SK-N-SH (cell line): ENCODE measurements at regions not wholly inside any gene's neighbourhood (a gene's known extent, or its start where the extent isn't known, plus 50 kb on each side); places are given as distances from the start of the nearest gene placed in this dataset.

ENCODE experiments used
- CTCF ChIA-PET: fragments of 300-600, 350-600 bp; formaldehyde crosslinking; extraction: SDS; loops from one replicate; lab custom pipeline; 2021; lab: Yijun Ruan, JAX
- POLR2A ChIA-PET: fragments of 350-600 bp; sonication (Branson Sonifier 250); formaldehyde crosslinking; extraction: SDS; loops from one replicate; lab custom pipeline; 2020; ENCODE audit warnings: antibody characterized with exemption, inconsistent platforms; lab: Yijun Ruan, JAX
- DNase-seq: peaks from one replicate; pipeline ENCODE4 v3.0.0; 2012
- H2AFZ ChIP-seq: fragments of 200-600 bp; sonication (generic); 2 replicates; pipeline ENCODE4 v1.8.1; 2016; ENCODE audit warnings: antibody characterized with exemption, mild to moderate bottlenecking, low read depth
- H3F3A ChIP-seq: fragments of 200-600 bp; sonication (generic); replicated peaks from 2 replicates; pipeline ENCODE3; 2016; ENCODE audit warnings: antibody characterized with exemption, mild to moderate bottlenecking; ENCODE audit not compliant: insufficient read depth
- H3K27ac ChIP-seq, 2 experiments: fragments of 200-500 bp in 1 of 2; fragments of 200-600 bp in 1 of 2; sonication (Bioruptor generic) in 1 of 2; sonication (generic), shearing (Covaris generic) in 1 of 2; 2 replicates each; pipeline versions ENCODE4 v1.5.1 to v1.6.1; 2014 to 2016; ENCODE audit warnings: low read depth in 2 of 2, inconsistent platforms in 1 of 2, low read length in 1 of 2, mild to moderate bottlenecking in 1 of 2, mixed read lengths in 1 of 2
- H3K27me3 ChIP-seq: fragments of 200-600 bp; sonication (generic), shearing (Covaris generic); 2 replicates; pipeline ENCODE4 v1.6.1; 2016; ENCODE audit warnings: mixed run types; ENCODE audit not compliant: insufficient read depth
- H3K36me3 ChIP-seq, 2 experiments: fragments of 200-500 bp in 1 of 2; fragments of 200-600 bp in 1 of 2; sonication (Bioruptor generic) in 1 of 2; sonication (generic) in 1 of 2; replicated peaks in 1 of 2; 2 replicates each; pipeline versions ENCODE3 to v1.5.1; 2014 to 2016; ENCODE audit warnings: low read length in 1 of 2, mild to moderate bottlenecking in 1 of 2; ENCODE audit not compliant: insufficient read depth in 2 of 2, control insufficient read depth in 1 of 2
- H3K4me1 ChIP-seq, 2 experiments: fragments of 200-500 bp in 1 of 2; fragments of 200-600 bp in 1 of 2; sonication (Bioruptor generic) in 1 of 2; sonication (generic), shearing (Covaris generic) in 1 of 2; 2 replicates each; pipeline versions ENCODE4 v1.5.1 to v1.6.1; 2014 to 2016; ENCODE audit warnings: low read depth in 1 of 2, low read length in 1 of 2, mixed run types in 1 of 2; ENCODE audit not compliant: insufficient read depth in 2 of 2, control insufficient read depth in 1 of 2
- H3K4me2 ChIP-seq: fragments of 200-600 bp; sonication (generic), shearing (Covaris generic); 2 replicates; pipeline ENCODE4 v1.6.1; 2017; ENCODE audit warnings: mixed run types
- H3K4me3 ChIP-seq, 2 experiments: fragments of 200-500 bp in 1 of 2; fragments of 200-600 bp in 1 of 2; sonication (Bioruptor generic) in 1 of 2; sonication (generic), shearing (Covaris generic) in 1 of 2; 2 replicates each; pipeline versions ENCODE4 v1.5.1 to v1.8.1; 2014 to 2016; ENCODE audit warnings: low read depth in 2 of 2, inconsistent platforms in 1 of 2, low read length in 1 of 2, mild to moderate bottlenecking in 1 of 2, mixed read lengths in 1 of 2, moderate library complexity in 1 of 2
- H3K79me2 ChIP-seq: fragments of 200-600 bp; sonication (generic); 2 replicates; pipeline ENCODE4 v1.8.1; 2017; ENCODE audit warnings: mild to moderate bottlenecking; ENCODE audit not compliant: insufficient read depth
- H3K9ac ChIP-seq: fragments of 200-600 bp; sonication (generic); 2 replicates; pipeline ENCODE4 v1.6.1; 2017; ENCODE audit warnings: mixed run types
- H3K9me2 ChIP-seq: fragments of 200-600 bp; sonication (generic); 2 replicates; pipeline ENCODE4 v1.6.1; 2017; ENCODE audit warnings: mixed run types
- H3K9me3 ChIP-seq: fragments of 200-600 bp; sonication (generic); 2 replicates; pipeline ENCODE4 v1.6.1; 2017; ENCODE audit warnings: mixed run types, mild to moderate bottlenecking, moderate library complexity
- H4K20me1 ChIP-seq: fragments of 200-600 bp; sonication (generic); 2 replicates; pipeline ENCODE4 v1.6.1; 2017; ENCODE audit warnings: mild to moderate bottlenecking, mixed run types; ENCODE audit not compliant: insufficient read depth
- CHD2 ChIP-seq: fragments of 150-350 bp; IDR thresholded peaks from 2 replicates; pipeline ENCODE4 v1.6.1; 2018; ENCODE audit warnings: low read length; ENCODE audit not compliant: partially characterized antibody
- ELF1 ChIP-seq: IDR thresholded peaks from 2 replicates; pipeline ENCODE4 v1.4.0; 2012
- GABPA ChIP-seq: IDR thresholded peaks from 2 replicates; pipeline ENCODE4 v1.4.0; 2012; ENCODE audit warnings: low read depth, mild to moderate bottlenecking
- JUND ChIP-seq: IDR thresholded peaks from 2 replicates; pipeline ENCODE4 v1.4.0; 2012
- MXI1 ChIP-seq: IDR thresholded peaks from 2 replicates; pipeline ENCODE4 v1.6.1; 2012; ENCODE audit warnings: mild to moderate bottlenecking, low read depth, low read length, improper control_type of control experiment
- POLR2AphosphoS5 ChIP-seq: IDR thresholded peaks from 2 replicates; pipeline ENCODE4 v1.6.1; 2012; ENCODE audit warnings: low read depth, low read length
- RAD21 ChIP-seq: IDR thresholded peaks from 2 replicates; pipeline ENCODE4 v1.6.1; 2012; ENCODE audit warnings: mild to moderate bottlenecking, low read length
- RCOR1 ChIP-seq: fragments of 150-350 bp; IDR thresholded peaks from 2 replicates; pipeline ENCODE4 v1.6.1; 2017; ENCODE audit warnings: antibody characterized with exemption, low read length
- RFX5 ChIP-seq: IDR thresholded peaks from 2 replicates; pipeline ENCODE4 v1.6.1; 2012; ENCODE audit warnings: mild to moderate bottlenecking, improper control_type of control experiment, low read length
- RXRA ChIP-seq: IDR thresholded peaks from 2 replicates; pipeline ENCODE4 v1.4.0; 2012; ENCODE audit warnings: low read depth, mild to moderate bottlenecking, borderline replicate concordance
- SIN3A ChIP-seq: IDR thresholded peaks from 2 replicates; pipeline ENCODE4 v1.6.1; 2012; ENCODE audit warnings: low read depth, mild to moderate bottlenecking, low read length, moderate library complexity, borderline replicate concordance
- TCF12 ChIP-seq: IDR thresholded peaks from 2 replicates; pipeline ENCODE4 v1.4.0; 2012
- TEAD4 ChIP-seq: IDR thresholded peaks from 2 replicates; pipeline ENCODE4 v1.4.0; 2012; ENCODE audit warnings: mild to moderate bottlenecking, borderline replicate concordance; ENCODE audit not compliant: insufficient read depth
- WGBS: methylation state at CpG from one replicate; pipeline ENCODE4 v1.1.6; 2017; ENCODE audit warnings: low lambda C conversion rate; 5-methylcytosine and 5-hydroxymethylcytosine counted together
- TF ChIP-seq, protein P1 (sequence below): fragments of 150-350 bp; IDR thresholded peaks from 2 replicates; pipeline ENCODE4 v1.6.1; 2017; ENCODE audit warnings: antibody characterized with exemption, low read length, low read depth, borderline replicate concordance
- TF ChIP-seq, protein P2 (sequence below): IDR thresholded peaks from 2 replicates; pipeline ENCODE4 v1.4.0; 2012; ENCODE audit warnings: low read depth, borderline replicate concordance
- TF ChIP-seq, protein P3 (sequence below): IDR thresholded peaks from 2 replicates; pipeline ENCODE4 v1.4.0; 2012; ENCODE audit warnings: low read depth, borderline replicate concordance
- TF ChIP-seq, protein P4 (sequence below): IDR thresholded peaks from 2 replicates; pipeline ENCODE4 v1.4.0; 2012; ENCODE audit warnings: low read depth

DNA sequence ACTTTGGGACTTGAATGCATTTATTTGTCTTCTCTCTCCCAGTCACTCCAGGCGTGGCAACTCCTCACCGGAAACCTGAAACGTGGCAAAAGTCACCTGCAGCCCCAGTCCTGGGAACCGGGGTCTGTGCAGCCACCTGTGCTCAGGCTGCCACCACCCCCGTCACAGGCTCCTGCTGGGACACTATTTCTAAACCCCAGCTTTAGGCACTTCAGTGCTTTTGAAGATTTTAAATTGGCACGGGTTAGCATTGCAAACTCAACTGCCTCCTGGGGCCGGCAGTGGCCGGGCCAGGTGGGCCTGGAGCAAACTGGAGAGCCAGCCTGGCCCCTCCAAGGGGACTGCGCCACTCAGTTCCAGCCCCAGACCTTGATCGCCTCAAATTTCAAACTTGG lies 146.7 kb upstream of the IQSEC1 start:
- CTCF ChIA-PET: interaction anchor here (0.8 to 1.6 kb wide), 2 partner anchors 46 to 128 kb away, joined by 3 read pairs; no protein-coding TSS in a partner anchor
- no peaks in the 10 kb centered on the region for H3F3A ChIP-seq

DNA sequence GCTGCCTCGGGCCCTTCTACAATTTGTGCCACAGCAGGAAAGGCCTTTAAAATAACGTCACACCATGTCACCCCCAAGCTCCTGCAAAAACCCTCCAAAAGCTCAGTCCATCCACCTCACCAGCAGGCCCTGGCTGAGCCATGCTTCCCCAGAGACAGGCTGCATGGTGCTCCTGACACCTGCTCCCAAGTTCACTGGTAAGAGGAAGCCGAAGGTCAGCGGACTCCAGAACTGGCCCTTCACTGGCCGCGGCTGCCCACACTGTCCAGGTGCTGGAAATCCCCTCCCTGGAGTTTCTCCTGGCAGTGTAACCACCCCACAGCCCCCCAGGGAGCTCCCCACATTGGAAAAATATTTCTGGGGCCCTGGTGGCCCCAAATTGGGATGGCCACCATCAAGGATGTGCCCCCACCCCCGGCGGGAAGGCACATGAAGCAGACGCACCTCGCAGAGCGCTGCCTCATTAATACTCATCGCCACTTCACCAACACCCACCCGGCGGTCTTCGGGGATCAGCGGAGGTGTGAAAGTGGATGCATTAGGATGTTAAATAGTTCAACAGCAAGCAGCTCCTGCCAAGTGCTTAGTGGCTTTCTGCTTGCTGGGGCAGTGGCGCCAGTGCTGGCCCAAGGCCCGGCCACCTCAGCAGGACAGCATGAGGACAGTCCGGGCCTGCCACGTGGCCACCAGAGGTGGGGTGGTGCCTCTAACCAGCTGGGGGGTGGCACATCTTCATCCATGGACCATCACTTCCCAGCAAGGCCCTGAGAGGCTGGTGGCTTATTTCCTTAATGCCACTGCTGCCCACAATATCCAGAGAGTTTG lies 146.1 kb upstream of the IQSEC1 start:
- DNase-seq: no peak
- CTCF ChIA-PET: interaction anchor here (0.8 kb wide), 1 partner anchor 45 kb away, joined by 3 read pairs; no protein-coding TSS in a partner anchor
- H3K9me3 ChIP-seq: no peaks in the 10 kb centered on the region
- H2AFZ ChIP-seq: no peak overlapping the region
- 89% methylated on average over 5 of the region's 20 CpGs for WGBS
- H3K9ac ChIP-seq: no peak overlapping the region
- no peaks in the 10 kb centered on the region for H3F3A ChIP-seq
- H3K36me3 ChIP-seq: no peaks in the 10 kb centered on the region
- H3K27me3 ChIP-seq: no peaks in the 10 kb centered on the region
- H3K4me1 ChIP-seq: peaks cover 0 to 5% of the 10 kb centered on the region in 2 experiments; a peak in 1 of 4 replicates
- POLR2A ChIA-PET: no interaction called here
- no peak for TF ChIP-seq SIN3A
- no peak for TF ChIP-seq CHD2
- TF ChIP-seq TCF12: no peak
- TF ChIP-seq, protein P1, sequence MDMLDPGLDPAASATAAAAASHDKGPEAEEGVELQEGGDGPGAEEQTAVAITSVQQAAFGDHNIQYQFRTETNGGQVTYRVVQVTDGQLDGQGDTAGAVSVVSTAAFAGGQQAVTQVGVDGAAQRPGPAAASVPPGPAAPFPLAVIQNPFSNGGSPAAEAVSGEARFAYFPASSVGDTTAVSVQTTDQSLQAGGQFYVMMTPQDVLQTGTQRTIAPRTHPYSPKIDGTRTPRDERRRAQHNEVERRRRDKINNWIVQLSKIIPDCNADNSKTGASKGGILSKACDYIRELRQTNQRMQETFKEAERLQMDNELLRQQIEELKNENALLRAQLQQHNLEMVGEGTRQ: no peak
- TF ChIP-seq MXI1: no peak
- H3K27ac ChIP-seq: no peak overlapping the region
- no peaks in the 10 kb centered on the region for H3K79me2 ChIP-seq
- no peaks in the 10 kb centered on the region for H4K20me1 ChIP-seq
- no peak overlapping the region for H3K4me3 ChIP-seq
- no peaks in the 10 kb centered on the region for H3K9me2 ChIP-seq
- no peak overlapping the region for H3K4me2 ChIP-seq

More for the DNA sequence above, 146.7 kb upstream of the IQSEC1 start:
- no peaks in the 10 kb centered on the region for H3K9me2 ChIP-seq
- no peak overlapping the region for H3K9ac ChIP-seq
- no peak overlapping the region for H3K27ac ChIP-seq
- no peaks in the 10 kb centered on the region for H4K20me1 ChIP-seq
- no peaks in the 10 kb centered on the region for H3K36me3 ChIP-seq
- 67% methylated on average over 7 of the region's 10 CpGs for WGBS
- no peak overlapping the region for H3K4me3 ChIP-seq
- no peak overlapping the region for H2AFZ ChIP-seq
- H3K4me1 ChIP-seq: peaks cover 0 to 5% of the 10 kb centered on the region in 2 experiments; a peak in 1 of 4 replicates
- no peak for TF ChIP-seq POLR2AphosphoS5
- no peak for TF ChIP-seq GABPA
- TF ChIP-seq RFX5: no peak
- H3K4me2 ChIP-seq: no peak overlapping the region
- POLR2A ChIA-PET: no interaction called here
- H3K27me3 ChIP-seq: no peaks in the 10 kb centered on the region
- no peaks in the 10 kb centered on the region for H3K9me3 ChIP-seq
- DNase-seq: no peak
- no peaks in the 10 kb centered on the region for H3K79me2 ChIP-seq

DNA sequence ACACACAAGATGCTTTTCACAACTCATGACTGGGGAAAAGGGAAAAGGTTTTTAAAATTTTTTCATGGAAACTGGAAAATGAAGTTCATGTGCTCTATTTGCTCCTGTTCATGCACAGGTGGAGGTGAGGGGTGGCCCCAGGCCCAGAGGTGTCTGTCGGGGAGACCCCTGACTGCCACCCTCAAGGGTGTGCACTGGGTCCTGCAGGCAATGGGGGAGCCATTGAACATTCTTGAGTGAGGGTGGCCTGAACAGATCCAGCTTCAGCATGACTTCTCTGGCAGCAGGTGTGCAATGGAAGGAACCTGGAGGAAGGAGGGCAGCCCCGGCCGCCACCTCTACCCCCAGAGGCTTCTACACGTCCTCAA lies 145.3 kb upstream of the IQSEC1 start:
- no peak overlapping the region for H3K4me2 ChIP-seq
- H3K4me1 ChIP-seq: peaks cover 0 to 5% of the 10 kb centered on the region in 2 experiments; a peak in 1 of 4 replicates
- 81% methylated on average over 4 of the region's 4 CpGs for WGBS
- H3K9me3 ChIP-seq: no peaks in the 10 kb centered on the region
- H3K27ac ChIP-seq: no peak overlapping the region
- ChIA-PET CTCF (no interaction called here), POLR2A (no interaction called here)
- no peaks in the 10 kb centered on the region for H3K9me2 ChIP-seq
- no peak overlapping the region for H3K4me3 ChIP-seq
- H3F3A ChIP-seq: no peaks in the 10 kb centered on the region
- no peak for DNase-seq
- no peak overlapping the region for H2AFZ ChIP-seq
- no peaks in the 10 kb centered on the region for H4K20me1 ChIP-seq
- H3K36me3 ChIP-seq: no peaks in the 10 kb centered on the region
- no peaks in the 10 kb centered on the region for H3K27me3 ChIP-seq
- no peak overlapping the region for H3K9ac ChIP-seq
- no peaks in the 10 kb centered on the region for H3K79me2 ChIP-seq
- TF ChIP-seq GABPA (no peak), RXRA (no peak), ELF1 (no peak), POLR2AphosphoS5 (no peak), TEAD4 (no peak), RAD21 (no peak), JUND (no peak), RCOR1 (no peak), SIN3A (no peak)
- TF ChIP-seq, protein P2, sequence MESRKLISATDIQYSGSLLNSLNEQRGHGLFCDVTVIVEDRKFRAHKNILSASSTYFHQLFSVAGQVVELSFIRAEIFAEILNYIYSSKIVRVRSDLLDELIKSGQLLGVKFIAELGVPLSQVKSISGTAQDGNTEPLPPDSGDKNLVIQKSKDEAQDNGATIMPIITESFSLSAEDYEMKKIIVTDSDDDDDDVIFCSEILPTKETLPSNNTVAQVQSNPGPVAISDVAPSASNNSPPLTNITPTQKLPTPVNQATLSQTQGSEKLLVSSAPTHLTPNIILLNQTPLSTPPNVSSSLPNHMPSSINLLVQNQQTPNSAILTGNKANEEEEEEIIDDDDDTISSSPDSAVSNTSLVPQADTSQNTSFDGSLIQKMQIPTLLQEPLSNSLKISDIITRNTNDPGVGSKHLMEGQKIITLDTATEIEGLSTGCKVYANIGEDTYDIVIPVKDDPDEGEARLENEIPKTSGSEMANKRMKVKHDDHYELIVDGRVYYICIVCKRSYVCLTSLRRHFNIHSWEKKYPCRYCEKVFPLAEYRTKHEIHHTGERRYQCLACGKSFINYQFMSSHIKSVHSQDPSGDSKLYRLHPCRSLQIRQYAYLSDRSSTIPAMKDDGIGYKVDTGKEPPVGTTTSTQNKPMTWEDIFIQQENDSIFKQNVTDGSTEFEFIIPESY: no peak
- TF ChIP-seq, protein P3, sequence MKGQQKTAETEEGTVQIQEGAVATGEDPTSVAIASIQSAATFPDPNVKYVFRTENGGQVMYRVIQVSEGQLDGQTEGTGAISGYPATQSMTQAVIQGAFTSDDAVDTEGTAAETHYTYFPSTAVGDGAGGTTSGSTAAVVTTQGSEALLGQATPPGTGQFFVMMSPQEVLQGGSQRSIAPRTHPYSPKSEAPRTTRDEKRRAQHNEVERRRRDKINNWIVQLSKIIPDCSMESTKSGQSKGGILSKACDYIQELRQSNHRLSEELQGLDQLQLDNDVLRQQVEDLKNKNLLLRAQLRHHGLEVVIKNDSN: no peak
- TF ChIP-seq, protein P4, sequence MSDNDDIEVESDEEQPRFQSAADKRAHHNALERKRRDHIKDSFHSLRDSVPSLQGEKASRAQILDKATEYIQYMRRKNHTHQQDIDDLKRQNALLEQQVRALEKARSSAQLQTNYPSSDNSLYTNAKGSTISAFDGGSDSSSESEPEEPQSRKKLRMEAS: no peak
